ENCODE measurements at regions not wholly inside any gene's neighbourhood (a gene's known extent, or its start where the extent isn't known, plus 50 kb on each side); places are given as distances from the start of the nearest gene placed in this dataset.

DNA sequence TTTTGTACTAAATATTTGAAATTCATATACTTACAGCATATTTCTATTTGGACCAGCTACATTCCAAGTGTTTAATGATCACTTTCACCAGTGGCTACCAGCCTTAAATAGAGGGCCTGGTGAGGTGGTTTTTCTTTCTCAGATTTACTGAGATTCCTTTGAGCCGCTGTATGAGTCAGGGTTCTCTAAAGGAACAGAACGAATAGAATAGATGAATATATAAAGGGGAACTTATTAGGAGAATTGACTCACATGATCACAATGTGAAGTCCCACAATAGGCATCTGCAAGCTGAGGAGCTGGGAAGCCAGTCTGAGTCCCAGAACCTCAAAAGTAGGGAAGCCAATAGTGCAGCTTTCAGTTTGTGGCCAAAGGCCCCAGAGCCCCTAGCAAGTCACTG, 146.2 kb upstream of the TLL1 start:
- TF ChIP-seq, protein P1, sequence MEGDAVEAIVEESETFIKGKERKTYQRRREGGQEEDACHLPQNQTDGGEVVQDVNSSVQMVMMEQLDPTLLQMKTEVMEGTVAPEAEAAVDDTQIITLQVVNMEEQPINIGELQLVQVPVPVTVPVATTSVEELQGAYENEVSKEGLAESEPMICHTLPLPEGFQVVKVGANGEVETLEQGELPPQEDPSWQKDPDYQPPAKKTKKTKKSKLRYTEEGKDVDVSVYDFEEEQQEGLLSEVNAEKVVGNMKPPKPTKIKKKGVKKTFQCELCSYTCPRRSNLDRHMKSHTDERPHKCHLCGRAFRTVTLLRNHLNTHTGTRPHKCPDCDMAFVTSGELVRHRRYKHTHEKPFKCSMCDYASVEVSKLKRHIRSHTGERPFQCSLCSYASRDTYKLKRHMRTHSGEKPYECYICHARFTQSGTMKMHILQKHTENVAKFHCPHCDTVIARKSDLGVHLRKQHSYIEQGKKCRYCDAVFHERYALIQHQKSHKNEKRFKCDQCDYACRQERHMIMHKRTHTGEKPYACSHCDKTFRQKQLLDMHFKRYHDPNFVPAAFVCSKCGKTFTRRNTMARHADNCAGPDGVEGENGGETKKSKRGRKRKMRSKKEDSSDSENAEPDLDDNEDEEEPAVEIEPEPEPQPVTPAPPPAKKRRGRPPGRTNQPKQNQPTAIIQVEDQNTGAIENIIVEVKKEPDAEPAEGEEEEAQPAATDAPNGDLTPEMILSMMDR (IDR thresholded peaks at IDR 0.05): no peak
- TF ChIP-seq EZH2 (IDR thresholded peaks at IDR 0.05): no peak
- no peak for TF ChIP-seq EZH2phosphoT487 (IDR thresholded peaks at IDR 0.05)
